HG03066 (cell line): ENCODE measurements at regions not wholly inside any gene's neighbourhood (a gene's known extent, or its start where the extent isn't known, plus 50 kb on each side); places are given as distances from the start of the nearest gene placed in this dataset.
"Not testable (repeated sequence)": the region's sequence is repeated elsewhere in the genome, so short reads cannot be mapped to it uniquely, and the experiment has no call there.

Experiments used
- ATAC-seq: cut with Tn5 transposase; IDR thresholded peaks from one replicate; pipeline ENCODE4 v1.9.1; 2021; ENCODE audit warnings: low read depth; ENCODE audit not compliant: unreplicated experiment

GRCh38 chr19:28705008-28705407, 507.9 kb downstream of the UQCRFS1 start:
- no peak for ATAC-seq

- ATAC-seq: no peak
Measured at GRCh38 chr19:28703400-28703956, 509.5 kb downstream of the UQCRFS1 start.

- no peak for ATAC-seq
Measured at GRCh38 chr19:28701491-28701890, 511.5 kb downstream of the UQCRFS1 start.

- no peak for ATAC-seq
Measured at GRCh38 chr19:28700176-28700575, 512.8 kb downstream of the UQCRFS1 start.

GRCh38 chr19:28697308-28697707, 515.6 kb downstream of the UQCRFS1 start:
- ATAC-seq: no peak

GRCh38 chr19:28694812-28695211, 518.1 kb downstream of the UQCRFS1 start:
- ATAC-seq: no peak

- ATAC-seq: no peak
Measured at GRCh38 chr19:28691683-28692082, 521.3 kb downstream of the UQCRFS1 start.

- not testable (repeated sequence) for ATAC-seq
Measured at GRCh38 chr19:28689464-28689863, 523.5 kb downstream of the UQCRFS1 start.

GRCh38 chr19:28687296-28687695, 525.7 kb downstream of the UQCRFS1 start:
- no peak for ATAC-seq

GRCh38 chr19:28686756-28687155, 526.2 kb downstream of the UQCRFS1 start:
- ATAC-seq: no peak

- ATAC-seq: no peak
Measured at GRCh38 chr19:28685802-28686201, 527.1 kb downstream of the UQCRFS1 start.

GRCh38 chr19:28685077-28685476, 527.9 kb downstream of the UQCRFS1 start:
- not testable (repeated sequence) for ATAC-seq

- ATAC-seq: no peak
Measured at GRCh38 chr19:28680111-28680510, 532.8 kb downstream of the UQCRFS1 start.

GRCh38 chr19:28670836-28671235, 542.1 kb downstream of the UQCRFS1 start:
- no peak for ATAC-seq

GRCh38 chr19:28669804-28670203, 543.1 kb downstream of the UQCRFS1 start:
- ATAC-seq: no peak

GRCh38 chr19:28667348-28667977, 545.5 kb downstream of the UQCRFS1 start:
- no peak for ATAC-seq

GRCh38 chr19:28665748-28666147, 547.2 kb downstream of the UQCRFS1 start:
- no peak for ATAC-seq

- no peak for ATAC-seq
Measured at GRCh38 chr19:28656644-28657043, 556.3 kb downstream of the UQCRFS1 start.

GRCh38 chr19:28655054-28655453, 557.9 kb downstream of the UQCRFS1 start:
- no peak for ATAC-seq

GRCh38 chr19:28652765-28653164, 560.2 kb downstream of the UQCRFS1 start:
- ATAC-seq: no peak

GRCh38 chr19:28646629-28647028, 566.3 kb downstream of the UQCRFS1 start:
- ATAC-seq: no peak

GRCh38 chr19:28644169-28644775, 568.7 kb downstream of the UQCRFS1 start:
- no peak for ATAC-seq
